ENCODE measurements at regions not wholly inside any gene's neighbourhood (a gene's known extent, or its start where the extent isn't known, plus 50 kb on each side); places are given as distances from the start of the nearest gene placed in this dataset.

DNA sequence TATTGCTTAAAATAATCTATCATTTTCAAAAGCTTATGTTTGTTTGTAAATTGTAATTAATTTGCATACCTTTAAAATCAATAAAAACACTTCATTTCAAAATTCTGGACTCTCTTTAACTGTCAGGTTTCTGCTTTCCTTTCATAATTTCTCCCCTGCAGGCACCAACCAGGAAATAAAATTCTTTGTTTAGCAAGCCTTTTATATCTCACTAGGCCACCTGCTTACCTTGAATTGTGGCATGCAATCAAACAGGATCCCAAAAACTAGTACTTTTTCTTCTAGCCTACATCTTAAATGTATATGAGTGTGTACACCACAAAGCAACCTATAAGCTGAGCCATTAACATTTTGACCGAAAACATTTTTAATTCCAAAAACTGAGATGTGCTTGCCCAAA is 233.1 kb downstream of the NR4A2 start (continued):
- TF ChIP-seq, protein P1, sequence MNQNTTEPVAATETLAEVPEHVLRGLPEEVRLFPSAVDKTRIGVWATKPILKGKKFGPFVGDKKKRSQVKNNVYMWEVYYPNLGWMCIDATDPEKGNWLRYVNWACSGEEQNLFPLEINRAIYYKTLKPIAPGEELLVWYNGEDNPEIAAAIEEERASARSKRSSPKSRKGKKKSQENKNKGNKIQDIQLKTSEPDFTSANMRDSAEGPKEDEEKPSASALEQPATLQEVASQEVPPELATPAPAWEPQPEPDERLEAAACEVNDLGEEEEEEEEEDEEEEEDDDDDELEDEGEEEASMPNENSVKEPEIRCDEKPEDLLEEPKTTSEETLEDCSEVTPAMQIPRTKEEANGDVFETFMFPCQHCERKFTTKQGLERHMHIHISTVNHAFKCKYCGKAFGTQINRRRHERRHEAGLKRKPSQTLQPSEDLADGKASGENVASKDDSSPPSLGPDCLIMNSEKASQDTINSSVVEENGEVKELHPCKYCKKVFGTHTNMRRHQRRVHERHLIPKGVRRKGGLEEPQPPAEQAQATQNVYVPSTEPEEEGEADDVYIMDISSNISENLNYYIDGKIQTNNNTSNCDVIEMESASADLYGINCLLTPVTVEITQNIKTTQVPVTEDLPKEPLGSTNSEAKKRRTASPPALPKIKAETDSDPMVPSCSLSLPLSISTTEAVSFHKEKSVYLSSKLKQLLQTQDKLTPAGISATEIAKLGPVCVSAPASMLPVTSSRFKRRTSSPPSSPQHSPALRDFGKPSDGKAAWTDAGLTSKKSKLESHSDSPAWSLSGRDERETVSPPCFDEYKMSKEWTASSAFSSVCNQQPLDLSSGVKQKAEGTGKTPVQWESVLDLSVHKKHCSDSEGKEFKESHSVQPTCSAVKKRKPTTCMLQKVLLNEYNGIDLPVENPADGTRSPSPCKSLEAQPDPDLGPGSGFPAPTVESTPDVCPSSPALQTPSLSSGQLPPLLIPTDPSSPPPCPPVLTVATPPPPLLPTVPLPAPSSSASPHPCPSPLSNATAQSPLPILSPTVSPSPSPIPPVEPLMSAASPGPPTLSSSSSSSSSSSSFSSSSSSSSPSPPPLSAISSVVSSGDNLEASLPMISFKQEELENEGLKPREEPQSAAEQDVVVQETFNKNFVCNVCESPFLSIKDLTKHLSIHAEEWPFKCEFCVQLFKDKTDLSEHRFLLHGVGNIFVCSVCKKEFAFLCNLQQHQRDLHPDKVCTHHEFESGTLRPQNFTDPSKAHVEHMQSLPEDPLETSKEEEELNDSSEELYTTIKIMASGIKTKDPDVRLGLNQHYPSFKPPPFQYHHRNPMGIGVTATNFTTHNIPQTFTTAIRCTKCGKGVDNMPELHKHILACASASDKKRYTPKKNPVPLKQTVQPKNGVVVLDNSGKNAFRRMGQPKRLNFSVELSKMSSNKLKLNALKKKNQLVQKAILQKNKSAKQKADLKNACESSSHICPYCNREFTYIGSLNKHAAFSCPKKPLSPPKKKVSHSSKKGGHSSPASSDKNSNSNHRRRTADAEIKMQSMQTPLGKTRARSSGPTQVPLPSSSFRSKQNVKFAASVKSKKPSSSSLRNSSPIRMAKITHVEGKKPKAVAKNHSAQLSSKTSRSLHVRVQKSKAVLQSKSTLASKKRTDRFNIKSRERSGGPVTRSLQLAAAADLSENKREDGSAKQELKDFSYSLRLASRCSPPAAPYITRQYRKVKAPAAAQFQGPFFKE (tag by site-specific recombination; IDR thresholded peaks at IDR 0.05; ENCODE audit: borderline replicate concordance), result no peak
- TF ChIP-seq ZNF24 (tag by site-specific recombination; IDR thresholded peaks at IDR 0.05) (no peak), KLF1 (tag by site-specific recombination; IDR thresholded peaks at IDR 0.05) (no peak), ZNF621 (tag by site-specific recombination; IDR thresholded peaks at IDR 0.05) (no peak), KLF7 (tag by site-specific recombination; IDR thresholded peaks at IDR 0.05; ENCODE audit: borderline replicate concordance) (no peak), ZNF530 (tag by site-specific recombination; IDR thresholded peaks at IDR 0.05; ENCODE audit: low read depth) (no peak), ZIC2 (tag by site-specific recombination; IDR thresholded peaks at IDR 0.05) (no peak)
- TF ChIP-seq, protein P2, sequence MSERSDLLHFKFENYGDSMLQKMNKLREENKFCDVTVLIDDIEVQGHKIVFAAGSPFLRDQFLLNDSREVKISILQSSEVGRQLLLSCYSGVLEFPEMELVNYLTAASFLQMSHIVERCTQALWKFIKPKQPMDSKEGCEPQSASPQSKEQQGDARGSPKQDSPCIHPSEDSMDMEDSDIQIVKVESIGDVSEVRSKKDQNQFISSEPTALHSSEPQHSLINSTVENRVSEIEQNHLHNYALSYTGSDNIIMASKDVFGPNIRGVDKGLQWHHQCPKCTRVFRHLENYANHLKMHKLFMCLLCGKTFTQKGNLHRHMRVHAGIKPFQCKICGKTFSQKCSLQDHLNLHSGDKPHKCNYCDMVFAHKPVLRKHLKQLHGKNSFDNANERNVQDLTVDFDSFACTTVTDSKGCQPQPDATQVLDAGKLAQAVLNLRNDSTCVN (tag by site-specific recombination; optimal IDR thresholded peaks at IDR 0.05), result no peak
- TF ChIP-seq, protein P3, sequence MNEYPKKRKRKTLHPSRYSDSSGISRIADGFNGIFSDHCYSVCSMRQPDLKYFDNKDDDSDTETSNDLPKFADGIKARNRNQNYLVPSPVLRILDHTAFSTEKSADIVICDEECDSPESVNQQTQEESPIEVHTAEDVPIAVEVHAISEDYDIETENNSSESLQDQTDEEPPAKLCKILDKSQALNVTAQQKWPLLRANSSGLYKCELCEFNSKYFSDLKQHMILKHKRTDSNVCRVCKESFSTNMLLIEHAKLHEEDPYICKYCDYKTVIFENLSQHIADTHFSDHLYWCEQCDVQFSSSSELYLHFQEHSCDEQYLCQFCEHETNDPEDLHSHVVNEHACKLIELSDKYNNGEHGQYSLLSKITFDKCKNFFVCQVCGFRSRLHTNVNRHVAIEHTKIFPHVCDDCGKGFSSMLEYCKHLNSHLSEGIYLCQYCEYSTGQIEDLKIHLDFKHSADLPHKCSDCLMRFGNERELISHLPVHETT (tag by site-specific recombination; IDR thresholded peaks at IDR 0.05), result no peak

DNA sequence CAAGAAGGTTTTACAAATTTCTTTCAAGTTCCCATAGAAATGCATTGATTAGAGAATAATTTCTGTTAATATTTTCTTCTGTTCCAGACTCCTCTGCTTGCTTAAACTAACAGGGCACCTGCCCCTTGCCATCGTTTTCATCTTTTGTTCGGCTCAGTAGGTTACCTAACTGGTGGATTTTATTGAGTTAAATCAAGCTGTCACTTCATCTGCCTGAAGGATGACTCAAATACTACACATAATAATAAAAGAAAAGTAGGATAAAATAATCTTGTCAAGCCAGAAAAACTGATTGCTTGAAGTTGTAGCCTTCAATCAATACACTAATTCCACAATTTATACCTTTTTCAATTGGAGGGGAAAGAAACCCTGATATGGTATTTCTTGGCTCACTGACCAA is 234.0 kb downstream of the NR4A2 start:
- no peak overlapping the region for H3K4me3 ChIP-seq (ENCODE audit: low read depth, low read length)
- H3K27ac ChIP-seq (ENCODE audit: extremely low read depth, low read depth, low read length), result no peak overlapping the region
- H3K36me3 ChIP-seq (ENCODE audit: control insufficient read depth in 2 of 2, insufficient read depth in 1 of 2, low read length in 2 of 2), result no peaks in the 10 kb centered on the region
- TF ChIP-seq HOXD13 (CRISPR knock-in tag; IDR thresholded peaks at IDR 0.05; ENCODE audit: borderline replicate concordance), result no peak
- TF ChIP-seq ZNF600 (tag by site-specific recombination; IDR thresholded peaks at IDR 0.05), result no peak
- no peak for TF ChIP-seq ZNF747 (tag by site-specific recombination; IDR thresholded peaks at IDR 0.05)
- no peak for TF ChIP-seq ZNF571 (tag by site-specific recombination; IDR thresholded peaks at IDR 0.05)
- no peak for TF ChIP-seq BCL11A (tag by site-specific recombination; IDR thresholded peaks at IDR 0.05; ENCODE audit: low read depth)
- no peak for TF ChIP-seq ZNF394 (tag by site-specific recombination; IDR thresholded peaks at IDR 0.05; ENCODE audit: borderline replicate concordance)
- TF ChIP-seq KLF8 (tag by site-specific recombination; IDR thresholded peaks at IDR 0.05), result no peak
- TF ChIP-seq HOXA7 (CRISPR knock-in tag; IDR thresholded peaks at IDR 0.05; ENCODE audit: borderline replicate concordance), result no peak
- no peak for TF ChIP-seq ZNF426 (tag by site-specific recombination; IDR thresholded peaks at IDR 0.05)
- TF ChIP-seq, protein P4, sequence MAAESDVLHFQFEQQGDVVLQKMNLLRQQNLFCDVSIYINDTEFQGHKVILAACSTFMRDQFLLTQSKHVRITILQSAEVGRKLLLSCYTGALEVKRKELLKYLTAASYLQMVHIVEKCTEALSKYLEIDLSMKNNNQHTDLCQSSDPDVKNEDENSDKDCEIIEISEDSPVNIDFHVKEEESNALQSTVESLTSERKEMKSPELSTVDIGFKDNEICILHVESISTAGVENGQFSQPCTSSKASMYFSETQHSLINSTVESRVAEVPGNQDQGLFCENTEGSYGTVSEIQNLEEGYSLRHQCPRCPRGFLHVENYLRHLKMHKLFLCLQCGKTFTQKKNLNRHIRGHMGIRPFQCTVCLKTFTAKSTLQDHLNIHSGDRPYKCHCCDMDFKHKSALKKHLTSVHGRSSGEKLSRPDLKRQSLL (tag by site-specific recombination; IDR thresholded peaks at IDR 0.05), result no peak
- CTCF ChIA-PET, result no interaction called here
- H3K4me1 ChIP-seq (ENCODE audit: control insufficient read depth, insufficient read depth, low read length), result no peaks in the 10 kb centered on the region
- H3K9me3 ChIP-seq (ENCODE audit: control insufficient read depth, insufficient read depth, low read depth, low read length), result no peaks in the 10 kb centered on the region
- POLR2A ChIA-PET, result no interaction called here
